HG03045 (cell line): ENCODE measurements at regions not wholly inside any gene's neighbourhood (a gene's known extent, or its start where the extent isn't known, plus 50 kb on each side); places are given as distances from the start of the nearest gene placed in this dataset.

Experiments
- ATAC-seq: cut with Tn5 transposase; IDR thresholded peaks from one replicate; pipeline ENCODE4 v1.9.1; 2021; ENCODE audit warnings: mild to moderate bottlenecking, moderate library complexity; ENCODE audit not compliant: unreplicated experiment

- ATAC-seq = no peak
Observed at GRCh38 chr10:107826171-107826570, 661.7 kb upstream of the SORCS1 start.

GRCh38 chr10:107814865-107815487 is 650.5 kb upstream of the SORCS1 start:
- no peak for ATAC-seq

- ATAC-seq = no peak
Observed at GRCh38 chr10:107813451-107814162, 649.1 kb upstream of the SORCS1 start.

- ATAC-seq = no peak
Observed at GRCh38 chr10:107809889-107810288, 645.4 kb upstream of the SORCS1 start.

GRCh38 chr10:107807836-107808235 is 643.3 kb upstream of the SORCS1 start:
- no peak for ATAC-seq

- no peak for ATAC-seq
Observed at GRCh38 chr10:107806026-107806425, 641.5 kb upstream of the SORCS1 start.

- ATAC-seq = no peak
Observed at GRCh38 chr10:107803546-107803945, 639.0 kb upstream of the SORCS1 start.

GRCh38 chr10:107800061-107800460 is 635.6 kb upstream of the SORCS1 start:
- ATAC-seq = no peak

- ATAC-seq = no peak
Observed at GRCh38 chr10:107790271-107790670, 625.8 kb upstream of the SORCS1 start.

- no peak for ATAC-seq
Observed at GRCh38 chr10:107771066-107771465, 606.6 kb upstream of the SORCS1 start.

- no peak for ATAC-seq
Observed at GRCh38 chr10:107767185-107767584, 602.7 kb upstream of the SORCS1 start.

GRCh38 chr10:107754814-107755213 is 590.3 kb upstream of the SORCS1 start:
- ATAC-seq = no peak

GRCh38 chr10:107749235-107749634 is 584.7 kb upstream of the SORCS1 start:
- ATAC-seq = no peak

- ATAC-seq = no peak
Observed at GRCh38 chr10:107747851-107748250, 583.3 kb upstream of the SORCS1 start.

- ATAC-seq = no peak
Observed at GRCh38 chr10:107741971-107742370, 577.5 kb upstream of the SORCS1 start.

- ATAC-seq = no peak
Observed at GRCh38 chr10:107740962-107741690, 576.6 kb upstream of the SORCS1 start.

GRCh38 chr10:107739951-107740350 is 575.4 kb upstream of the SORCS1 start:
- no peak for ATAC-seq

- ATAC-seq = no peak
Observed at GRCh38 chr10:107733328-107734130, 569.0 kb upstream of the SORCS1 start.

GRCh38 chr10:107732045-107732444 is 567.5 kb upstream of the SORCS1 start:
- ATAC-seq = no peak

- no peak for ATAC-seq
Observed at GRCh38 chr10:107728807-107729206, 564.3 kb upstream of the SORCS1 start.

GRCh38 chr10:107727767-107728317 is 563.3 kb upstream of the SORCS1 start:
- no peak for ATAC-seq
